GM21723 (cell line): ENCODE measurements at regions not wholly inside any gene's neighbourhood (a gene's known extent, or its start where the extent isn't known, plus 50 kb on each side); places are given as distances from the start of the nearest gene placed in this dataset.

ENCODE experiments used
- ATAC-seq: cut with Tn5 transposase; IDR thresholded peaks from one replicate; pipeline ENCODE4 v1.9.1; 2021; ENCODE audit warnings: mild to moderate bottlenecking, moderate library complexity; ENCODE audit not compliant: unreplicated experiment

- ATAC-seq, result no peak
Measured at GRCh38 chr13:68064001-68064770, 834.0 kb upstream of the PCDH9 start.

GRCh38 chr13:68063181-68063580 is 833.0 kb upstream of the PCDH9 start:
- ATAC-seq, result no peak

- no peak for ATAC-seq
Measured at GRCh38 chr13:68057836-68058235, 827.7 kb upstream of the PCDH9 start.

- no peak for ATAC-seq
Measured at GRCh38 chr13:68056816-68057710, 826.9 kb upstream of the PCDH9 start.

DNA sequence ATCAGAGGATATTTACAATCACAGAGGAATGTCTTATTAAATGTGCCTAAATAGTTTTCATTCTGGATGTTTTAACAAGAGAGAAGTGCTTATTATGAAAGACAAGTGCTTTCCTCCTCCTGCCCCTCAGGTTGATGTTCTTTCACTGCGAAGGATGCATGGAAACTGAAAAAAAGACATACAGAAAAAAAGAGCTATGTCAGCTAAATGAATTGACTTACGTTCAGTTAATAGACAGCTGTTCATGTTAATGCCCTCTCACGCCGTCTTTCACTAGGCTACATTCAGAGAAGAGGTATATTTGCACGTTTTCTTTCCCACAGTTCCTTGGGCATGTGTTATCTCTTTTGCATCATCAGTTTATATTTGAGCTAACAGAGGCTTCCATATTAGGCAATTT is 821.8 kb upstream of the PCDH9 start:
- no peak for ATAC-seq

DNA sequence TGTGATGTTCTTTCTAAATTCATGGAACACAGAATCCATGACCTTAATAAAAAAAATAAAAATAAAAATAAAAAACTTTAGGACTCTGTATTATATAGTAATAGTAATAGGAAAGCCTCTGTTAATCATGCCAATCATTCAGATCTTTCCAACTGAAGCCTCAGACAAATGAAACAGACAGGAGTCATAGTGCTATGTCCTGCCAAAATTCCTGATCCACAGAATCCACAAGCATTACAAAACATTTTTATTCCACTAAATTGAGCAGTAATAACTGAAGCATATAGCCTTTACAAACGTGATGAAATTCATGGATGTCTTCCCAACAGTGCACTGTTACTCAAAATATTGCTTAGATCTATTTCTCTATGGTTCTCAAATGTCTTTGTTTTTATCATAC is 820.6 kb upstream of the PCDH9 start:
- no peak for ATAC-seq

GRCh38 chr13:68048802-68049359 is 818.7 kb upstream of the PCDH9 start:
- ATAC-seq, result no peak

- no peak for ATAC-seq
Measured at GRCh38 chr13:68047889-68048288, 817.8 kb upstream of the PCDH9 start.

GRCh38 chr13:68046903-68047302 is 816.8 kb upstream of the PCDH9 start:
- ATAC-seq, result no peak

- ATAC-seq, result no peak
Measured at GRCh38 chr13:68030152-68030809, 800.1 kb upstream of the PCDH9 start.

GRCh38 chr13:68028701-68029100 is 798.6 kb upstream of the PCDH9 start:
- ATAC-seq, result no peak

DNA sequence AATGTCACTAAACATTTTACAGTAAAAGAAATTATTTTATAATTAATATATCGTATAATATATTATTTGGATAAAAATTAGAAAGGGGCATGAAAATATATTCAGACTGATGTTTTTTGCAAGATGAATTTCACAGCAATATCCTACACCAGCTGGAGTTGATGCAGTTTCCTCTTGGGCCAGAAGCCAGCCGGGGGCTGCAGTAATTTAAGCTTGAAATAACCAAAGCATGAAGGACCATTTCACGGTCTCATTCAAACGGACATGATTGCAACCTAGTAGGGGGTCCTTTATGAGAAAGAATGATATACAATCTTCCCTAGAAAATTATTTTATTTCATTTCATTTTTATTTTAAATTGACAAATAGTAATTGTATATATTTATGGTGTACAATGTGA is 797.2 kb upstream of the PCDH9 start:
- ATAC-seq, result no peak

DNA sequence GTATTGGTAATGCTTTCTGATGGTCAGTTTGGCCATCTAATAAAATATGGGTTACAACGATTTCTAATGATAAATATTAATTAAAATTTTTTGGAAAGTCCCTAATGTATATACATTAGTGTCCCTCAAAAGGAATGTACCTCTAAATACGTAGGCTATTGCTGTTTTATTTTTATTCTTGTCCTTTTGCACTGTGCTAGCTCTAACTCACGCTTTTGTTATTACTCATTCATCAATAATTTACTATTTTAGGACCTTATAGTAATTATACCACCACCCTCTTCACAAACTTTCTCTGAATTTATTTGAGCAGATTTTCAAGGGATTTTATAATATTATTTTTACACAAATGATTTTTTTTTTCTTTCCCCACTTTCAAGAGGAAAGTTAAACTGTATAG is 795.9 kb upstream of the PCDH9 start:
- ATAC-seq, result no peak

- no peak for ATAC-seq
Measured at GRCh38 chr13:68025604-68026003, 795.5 kb upstream of the PCDH9 start.

DNA sequence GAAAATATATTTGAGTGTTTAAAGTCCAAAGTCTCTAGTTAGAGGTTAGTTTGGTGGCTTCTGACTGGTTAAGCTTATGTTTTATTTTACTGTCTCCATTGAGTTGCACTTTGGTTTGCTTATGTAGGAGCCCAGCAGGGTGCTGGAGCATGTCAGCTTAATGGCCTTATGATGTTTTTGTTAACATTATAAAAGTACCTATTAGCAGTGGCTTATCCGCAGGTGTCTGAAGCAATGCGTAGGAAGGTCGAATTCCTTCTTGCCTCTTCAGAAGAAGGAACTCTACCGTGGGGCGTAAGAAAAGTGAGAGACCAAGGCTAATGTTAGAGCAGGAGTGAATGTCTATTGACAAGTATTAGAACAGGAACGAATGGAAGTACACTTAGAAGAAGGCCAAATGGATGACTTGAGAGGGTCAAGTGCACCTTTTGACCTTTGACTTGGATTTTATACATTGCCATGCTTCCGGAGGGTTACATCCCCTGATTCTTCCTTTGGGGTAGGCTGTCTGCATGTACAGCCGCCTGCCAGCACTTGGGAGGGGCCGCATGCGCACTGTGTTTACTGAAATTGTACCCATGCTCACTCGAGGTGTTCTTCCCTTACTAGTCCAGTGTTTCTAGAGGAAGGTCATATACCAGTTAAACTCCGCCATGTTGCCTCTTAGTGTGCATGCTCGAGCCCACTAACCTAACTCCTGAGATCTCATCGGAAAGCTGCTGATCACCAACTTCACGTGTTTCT is 793.9 kb upstream of the PCDH9 start:
- no peak for ATAC-seq

- ATAC-seq, result no peak
Measured at GRCh38 chr13:68019901-68020300, 789.8 kb upstream of the PCDH9 start.

DNA sequence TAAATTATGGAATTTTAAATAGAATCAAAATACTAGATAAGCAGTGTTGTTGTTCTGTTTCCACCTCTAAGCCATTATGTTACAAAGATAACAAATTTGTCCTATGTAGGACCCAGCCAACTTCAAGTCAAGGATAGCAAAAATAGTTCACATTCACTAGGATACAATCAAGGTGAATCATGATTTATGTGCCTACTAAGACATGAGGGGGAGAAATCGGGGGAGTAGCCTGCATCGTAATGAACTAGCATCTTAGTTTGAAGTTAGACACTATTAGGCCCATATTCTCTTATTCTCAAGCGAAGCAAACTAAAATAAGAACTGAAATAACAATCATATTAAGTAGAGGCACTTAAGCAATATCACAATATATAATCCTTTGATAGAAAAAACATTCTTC is 779.4 kb upstream of the PCDH9 start:
- no peak for ATAC-seq

- no peak for ATAC-seq
Measured at GRCh38 chr13:68007576-68007975, 777.4 kb upstream of the PCDH9 start.

DNA sequence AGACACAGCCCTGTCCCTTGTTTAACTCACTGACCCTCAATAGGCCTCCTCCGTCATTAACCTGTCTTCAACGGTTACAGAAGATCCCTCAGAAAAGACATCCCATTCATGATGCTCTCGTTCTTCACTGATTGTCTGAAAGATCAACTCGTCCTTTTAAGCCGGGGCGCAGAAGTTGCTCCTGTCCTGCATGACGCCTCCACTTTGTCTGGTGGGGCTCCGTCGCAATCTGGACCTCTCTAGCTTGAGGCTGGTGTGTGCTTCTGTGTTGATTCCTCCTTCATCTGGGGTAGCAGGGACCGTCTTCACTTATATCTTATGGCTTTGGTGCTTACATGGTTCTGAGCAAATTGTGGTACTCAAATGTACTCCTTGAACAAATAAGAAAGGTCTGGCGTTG is 766.0 kb upstream of the PCDH9 start:
- ATAC-seq, result no peak

GRCh38 chr13:67990868-67991267 is 760.7 kb upstream of the PCDH9 start:
- no peak for ATAC-seq

GRCh38 chr13:67986234-67986633 is 756.1 kb upstream of the PCDH9 start:
- no peak for ATAC-seq
